ENCODE measurements at regions not wholly inside any gene's neighbourhood (a gene's known extent, or its start where the extent isn't known, plus 50 kb on each side); places are given as distances from the start of the nearest gene placed in this dataset.

DNA sequence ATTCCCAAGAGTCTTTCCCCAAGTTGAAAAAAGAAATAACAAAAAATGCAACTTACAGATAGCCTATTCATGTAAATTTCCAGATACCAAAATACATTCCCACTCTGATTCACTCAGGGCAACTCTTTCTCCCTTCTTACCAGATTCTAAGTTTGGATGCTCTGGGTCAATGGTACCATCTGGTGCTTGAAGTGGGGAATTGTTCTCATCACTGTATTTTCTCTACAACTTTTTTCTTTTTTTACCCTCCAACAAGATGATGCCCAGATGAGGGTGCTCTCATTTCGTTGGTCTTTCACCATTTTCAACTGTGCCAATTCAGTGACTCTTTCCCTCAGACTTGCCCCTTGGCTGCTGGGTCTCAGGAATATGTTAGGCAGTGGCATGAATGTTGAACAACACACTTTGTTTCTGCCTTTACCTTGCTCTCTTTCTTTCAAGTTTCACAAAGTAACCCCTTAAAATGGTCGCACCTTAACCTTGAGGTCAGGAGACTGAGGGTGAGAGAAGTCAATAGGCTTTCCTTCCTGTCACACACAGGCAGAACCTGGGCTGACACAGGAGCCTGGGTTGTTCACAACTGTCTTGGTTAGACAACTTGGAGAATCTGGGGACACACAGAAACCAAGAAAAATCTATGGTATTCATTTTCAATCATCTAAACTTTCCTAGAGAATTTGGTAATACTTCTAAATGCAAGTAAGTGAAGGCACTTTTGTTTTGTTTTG, 330.7 kb upstream of the SLCO3A1 start:
- Mint-ChIP-seq H3K27ac (no peak overlapping the region), H3K27me3 (peaks cover 6% of the 10 kb centered on the region), H3K36me3 (ENCODE audit: low read depth) (no peaks in the 10 kb centered on the region), H3K9me3 (no peaks in the 10 kb centered on the region), H3K4me3 (no peak overlapping the region), H3K4me1 (ENCODE audit: low read depth) (peaks cover 22% of the 10 kb centered on the region)
- CTCF ChIA-PET = no interaction called here
- Histone ChIP-seq H3K36me3 (ENCODE audit: insufficient read depth, low read length) (no peaks in the 10 kb centered on the region), H3K27ac (ENCODE audit: low read depth in 1 of 2, low read length in 2 of 2) (no peak overlapping the region), H3K4me1 (ENCODE audit: insufficient read depth, low read length) (peaks cover 8% of the 10 kb centered on the region), H3K27me3 (ENCODE audit: control insufficient read depth in 1 of 2, insufficient read depth in 2 of 2, low read length in 2 of 2) (no peaks in the 10 kb centered on the region), H3K9me3 (ENCODE audit: control insufficient read depth in 1 of 2, insufficient read depth in 1 of 2, low read length in 2 of 2) (no peaks in the 10 kb centered on the region), H3K4me3 (ENCODE audit: low read length) (no peak overlapping the region)
- peak in 4 of 14 experiments; percentile 7 to 68 (median 66) for DNase-seq
- no peak for ATAC-seq (ENCODE audit: poor library complexity)
- TF ChIP-seq, protein P1, sequence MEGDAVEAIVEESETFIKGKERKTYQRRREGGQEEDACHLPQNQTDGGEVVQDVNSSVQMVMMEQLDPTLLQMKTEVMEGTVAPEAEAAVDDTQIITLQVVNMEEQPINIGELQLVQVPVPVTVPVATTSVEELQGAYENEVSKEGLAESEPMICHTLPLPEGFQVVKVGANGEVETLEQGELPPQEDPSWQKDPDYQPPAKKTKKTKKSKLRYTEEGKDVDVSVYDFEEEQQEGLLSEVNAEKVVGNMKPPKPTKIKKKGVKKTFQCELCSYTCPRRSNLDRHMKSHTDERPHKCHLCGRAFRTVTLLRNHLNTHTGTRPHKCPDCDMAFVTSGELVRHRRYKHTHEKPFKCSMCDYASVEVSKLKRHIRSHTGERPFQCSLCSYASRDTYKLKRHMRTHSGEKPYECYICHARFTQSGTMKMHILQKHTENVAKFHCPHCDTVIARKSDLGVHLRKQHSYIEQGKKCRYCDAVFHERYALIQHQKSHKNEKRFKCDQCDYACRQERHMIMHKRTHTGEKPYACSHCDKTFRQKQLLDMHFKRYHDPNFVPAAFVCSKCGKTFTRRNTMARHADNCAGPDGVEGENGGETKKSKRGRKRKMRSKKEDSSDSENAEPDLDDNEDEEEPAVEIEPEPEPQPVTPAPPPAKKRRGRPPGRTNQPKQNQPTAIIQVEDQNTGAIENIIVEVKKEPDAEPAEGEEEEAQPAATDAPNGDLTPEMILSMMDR (IDR thresholded peaks at IDR 0.05) = peak; percentile 18
- POLR2A ChIA-PET = no interaction called here
- intact Hi-C loops (cut with DNase I, micrococcal nuclease) = loop anchor here (1.0 to 2.0 kb wide), 2 partner anchors 219 to 220 kb away; no protein-coding TSS in a partner anchor

GRCh38 chr15:91523596-91523995, 329.9 kb upstream of the SLCO3A1 start:
- intact Hi-C loops (cut with DNase I, micrococcal nuclease) = loop anchor here in 1 of 2 experiments (2.0 kb wide), 1 partner anchor 221 kb away; no protein-coding TSS in a partner anchor
- POLR2A ChIA-PET = no interaction called here
- no peaks in the 10 kb centered on the region for H3K36me3 ChIP-seq (ENCODE audit: insufficient read depth, low read length)
- H3K27ac Mint-ChIP-seq = no peak overlapping the region
- no peak overlapping the region for H3K27ac ChIP-seq (ENCODE audit: low read depth in 1 of 2, low read length in 2 of 2)
- no peak overlapping the region for H3K4me3 Mint-ChIP-seq
- TF ChIP-seq, protein P1 (IDR thresholded peaks at IDR 0.05) = no peak
- no peaks in the 10 kb centered on the region for H3K36me3 Mint-ChIP-seq (ENCODE audit: low read depth)
- no peak overlapping the region for H3K4me3 ChIP-seq (ENCODE audit: low read length)
- no peaks in the 10 kb centered on the region for H3K27me3 ChIP-seq (ENCODE audit: control insufficient read depth in 1 of 2, insufficient read depth in 2 of 2, low read length in 2 of 2)
- H3K27me3 Mint-ChIP-seq = peaks cover 6% of the 10 kb centered on the region
- H3K4me1 Mint-ChIP-seq (ENCODE audit: low read depth) = peaks cover 22% of the 10 kb centered on the region
- ATAC-seq (ENCODE audit: poor library complexity) (no peak), DNase-seq (no peak)
- H3K9me3 ChIP-seq (ENCODE audit: control insufficient read depth in 1 of 2, insufficient read depth in 1 of 2, low read length in 2 of 2) = no peaks in the 10 kb centered on the region
- no peaks in the 10 kb centered on the region for H3K9me3 Mint-ChIP-seq
- peaks cover 8% of the 10 kb centered on the region for H3K4me1 ChIP-seq (ENCODE audit: insufficient read depth, low read length)
- CTCF ChIA-PET = no interaction called here

GRCh38 chr15:91524534-91524933, 329.0 kb upstream of the SLCO3A1 start:
- H3K4me3 Mint-ChIP-seq = no peak overlapping the region
- no peaks in the 10 kb centered on the region for H3K36me3 ChIP-seq (ENCODE audit: insufficient read depth, low read length)
- TF ChIP-seq, protein P1 (IDR thresholded peaks at IDR 0.05) = no peak

More at GRCh38 chr15:91524534-91524933, 329.0 kb upstream of the SLCO3A1 start:
- Histone ChIP-seq H3K27me3 (ENCODE audit: control insufficient read depth in 1 of 2, insufficient read depth in 2 of 2, low read length in 2 of 2) (no peaks in the 10 kb centered on the region), H3K4me3 (ENCODE audit: low read length) (no peak overlapping the region), H3K27ac (ENCODE audit: low read depth in 1 of 2, low read length in 2 of 2) (no peak overlapping the region), H3K9me3 (ENCODE audit: control insufficient read depth in 1 of 2, insufficient read depth in 1 of 2, low read length in 2 of 2) (no peaks in the 10 kb centered on the region), H3K4me1 (ENCODE audit: insufficient read depth, low read length) (peaks cover 8% of the 10 kb centered on the region)
- CTCF ChIA-PET = no interaction called here
- H3K27ac Mint-ChIP-seq = no peak overlapping the region
- H3K27me3 Mint-ChIP-seq = peaks cover 6% of the 10 kb centered on the region
- no peaks in the 10 kb centered on the region for H3K9me3 Mint-ChIP-seq
- intact Hi-C loops (cut with DNase I, micrococcal nuclease) = no loop called here
- POLR2A ChIA-PET = no interaction called here
- ATAC-seq (ENCODE audit: poor library complexity) (no peak), DNase-seq (no peak)
- H3K4me1 Mint-ChIP-seq (ENCODE audit: low read depth) = peaks cover 22% of the 10 kb centered on the region
- no peaks in the 10 kb centered on the region for H3K36me3 Mint-ChIP-seq (ENCODE audit: low read depth)

All from CD4-positive, alpha-beta T cell (primary cell).